ENCODE measurements at regions not wholly inside any gene's neighbourhood (a gene's known extent, or its start where the extent isn't known, plus 50 kb on each side); places are given as distances from the start of the nearest gene placed in this dataset.

DNA sequence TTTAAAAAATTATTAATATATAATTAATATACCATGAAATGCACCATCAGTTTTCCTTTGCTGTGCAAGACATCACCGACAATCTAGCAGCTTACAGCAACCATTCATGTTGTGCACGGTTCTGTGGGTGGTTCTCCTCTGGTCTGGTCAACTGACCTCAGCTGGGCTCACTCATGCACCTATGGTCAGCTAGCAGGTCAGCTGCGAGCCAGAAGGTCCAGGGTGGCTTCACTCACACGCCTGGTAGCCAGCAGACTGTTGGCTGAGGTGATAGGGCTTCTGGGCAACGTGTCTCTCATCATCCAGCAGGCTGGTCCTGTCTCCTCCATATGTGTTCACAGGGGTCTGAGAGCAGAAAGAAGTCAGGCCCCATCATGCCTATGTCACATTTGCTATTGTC is 210.4 kb downstream of the KIF26A start:
- H3K27ac ChIP-seq (ENCODE audit: low read depth in 1 of 2, low read length in 2 of 2): no peak overlapping the region
- 76% methylated on average over 5 of the region's 5 CpGs for WGBS
- H3K27me3 ChIP-seq (ENCODE audit: control insufficient read depth in 4 of 4, insufficient read depth in 4 of 4, low read length in 3 of 4): peaks cover 0 to 6% (median 0%) of the 10 kb centered on the region in 4 donors
- TF ChIP-seq HNF4A (conservative IDR thresholded peaks at IDR 0.05): no peak
- TF ChIP-seq JUND (IDR thresholded peaks at IDR 0.05): no peak
- TF ChIP-seq SP1 (IDR thresholded peaks at IDR 0.05): no peak
- TF ChIP-seq, protein P1, sequence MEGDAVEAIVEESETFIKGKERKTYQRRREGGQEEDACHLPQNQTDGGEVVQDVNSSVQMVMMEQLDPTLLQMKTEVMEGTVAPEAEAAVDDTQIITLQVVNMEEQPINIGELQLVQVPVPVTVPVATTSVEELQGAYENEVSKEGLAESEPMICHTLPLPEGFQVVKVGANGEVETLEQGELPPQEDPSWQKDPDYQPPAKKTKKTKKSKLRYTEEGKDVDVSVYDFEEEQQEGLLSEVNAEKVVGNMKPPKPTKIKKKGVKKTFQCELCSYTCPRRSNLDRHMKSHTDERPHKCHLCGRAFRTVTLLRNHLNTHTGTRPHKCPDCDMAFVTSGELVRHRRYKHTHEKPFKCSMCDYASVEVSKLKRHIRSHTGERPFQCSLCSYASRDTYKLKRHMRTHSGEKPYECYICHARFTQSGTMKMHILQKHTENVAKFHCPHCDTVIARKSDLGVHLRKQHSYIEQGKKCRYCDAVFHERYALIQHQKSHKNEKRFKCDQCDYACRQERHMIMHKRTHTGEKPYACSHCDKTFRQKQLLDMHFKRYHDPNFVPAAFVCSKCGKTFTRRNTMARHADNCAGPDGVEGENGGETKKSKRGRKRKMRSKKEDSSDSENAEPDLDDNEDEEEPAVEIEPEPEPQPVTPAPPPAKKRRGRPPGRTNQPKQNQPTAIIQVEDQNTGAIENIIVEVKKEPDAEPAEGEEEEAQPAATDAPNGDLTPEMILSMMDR (IDR thresholded peaks at IDR 0.05; ENCODE audit: low read depth, low read length, missing input control): no peak
- no peak for TF ChIP-seq GABPA (IDR thresholded peaks at IDR 0.05 in 1 of 2, conservative IDR thresholded peaks at IDR 0.05 in 1 of 2)
- TF ChIP-seq FOXA1 (IDR thresholded peaks at IDR 0.05): no peak
- no peak for TF ChIP-seq ATF3 (IDR thresholded peaks at IDR 0.05)
- TF ChIP-seq, protein P2, sequence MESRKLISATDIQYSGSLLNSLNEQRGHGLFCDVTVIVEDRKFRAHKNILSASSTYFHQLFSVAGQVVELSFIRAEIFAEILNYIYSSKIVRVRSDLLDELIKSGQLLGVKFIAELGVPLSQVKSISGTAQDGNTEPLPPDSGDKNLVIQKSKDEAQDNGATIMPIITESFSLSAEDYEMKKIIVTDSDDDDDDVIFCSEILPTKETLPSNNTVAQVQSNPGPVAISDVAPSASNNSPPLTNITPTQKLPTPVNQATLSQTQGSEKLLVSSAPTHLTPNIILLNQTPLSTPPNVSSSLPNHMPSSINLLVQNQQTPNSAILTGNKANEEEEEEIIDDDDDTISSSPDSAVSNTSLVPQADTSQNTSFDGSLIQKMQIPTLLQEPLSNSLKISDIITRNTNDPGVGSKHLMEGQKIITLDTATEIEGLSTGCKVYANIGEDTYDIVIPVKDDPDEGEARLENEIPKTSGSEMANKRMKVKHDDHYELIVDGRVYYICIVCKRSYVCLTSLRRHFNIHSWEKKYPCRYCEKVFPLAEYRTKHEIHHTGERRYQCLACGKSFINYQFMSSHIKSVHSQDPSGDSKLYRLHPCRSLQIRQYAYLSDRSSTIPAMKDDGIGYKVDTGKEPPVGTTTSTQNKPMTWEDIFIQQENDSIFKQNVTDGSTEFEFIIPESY (IDR thresholded peaks at IDR 0.05): no peak
- TF ChIP-seq RXRA (IDR thresholded peaks at IDR 0.05): no peak
- no peak for TF ChIP-seq NR2F2 (IDR thresholded peaks at IDR 0.05)
- TF ChIP-seq YY1 (IDR thresholded peaks at IDR 0.05): no peak
- TF ChIP-seq MAX (IDR thresholded peaks at IDR 0.05): no peak
- no peak for TF ChIP-seq RAD21 (IDR thresholded peaks at IDR 0.05)
- no peak for TF ChIP-seq EGR1 (IDR thresholded peaks at IDR 0.05; ENCODE audit: low read depth in 2 of 2)
- TF ChIP-seq HNF4G (IDR thresholded peaks at IDR 0.05): no peak
- TF ChIP-seq, protein P3, sequence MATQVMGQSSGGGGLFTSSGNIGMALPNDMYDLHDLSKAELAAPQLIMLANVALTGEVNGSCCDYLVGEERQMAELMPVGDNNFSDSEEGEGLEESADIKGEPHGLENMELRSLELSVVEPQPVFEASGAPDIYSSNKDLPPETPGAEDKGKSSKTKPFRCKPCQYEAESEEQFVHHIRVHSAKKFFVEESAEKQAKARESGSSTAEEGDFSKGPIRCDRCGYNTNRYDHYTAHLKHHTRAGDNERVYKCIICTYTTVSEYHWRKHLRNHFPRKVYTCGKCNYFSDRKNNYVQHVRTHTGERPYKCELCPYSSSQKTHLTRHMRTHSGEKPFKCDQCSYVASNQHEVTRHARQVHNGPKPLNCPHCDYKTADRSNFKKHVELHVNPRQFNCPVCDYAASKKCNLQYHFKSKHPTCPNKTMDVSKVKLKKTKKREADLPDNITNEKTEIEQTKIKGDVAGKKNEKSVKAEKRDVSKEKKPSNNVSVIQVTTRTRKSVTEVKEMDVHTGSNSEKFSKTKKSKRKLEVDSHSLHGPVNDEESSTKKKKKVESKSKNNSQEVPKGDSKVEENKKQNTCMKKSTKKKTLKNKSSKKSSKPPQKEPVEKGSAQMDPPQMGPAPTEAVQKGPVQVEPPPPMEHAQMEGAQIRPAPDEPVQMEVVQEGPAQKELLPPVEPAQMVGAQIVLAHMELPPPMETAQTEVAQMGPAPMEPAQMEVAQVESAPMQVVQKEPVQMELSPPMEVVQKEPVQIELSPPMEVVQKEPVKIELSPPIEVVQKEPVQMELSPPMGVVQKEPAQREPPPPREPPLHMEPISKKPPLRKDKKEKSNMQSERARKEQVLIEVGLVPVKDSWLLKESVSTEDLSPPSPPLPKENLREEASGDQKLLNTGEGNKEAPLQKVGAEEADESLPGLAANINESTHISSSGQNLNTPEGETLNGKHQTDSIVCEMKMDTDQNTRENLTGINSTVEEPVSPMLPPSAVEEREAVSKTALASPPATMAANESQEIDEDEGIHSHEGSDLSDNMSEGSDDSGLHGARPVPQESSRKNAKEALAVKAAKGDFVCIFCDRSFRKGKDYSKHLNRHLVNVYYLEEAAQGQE (IDR thresholded peaks at IDR 0.05): no peak
- TF ChIP-seq TAF1 (conservative IDR thresholded peaks at IDR 0.05): no peak
- no peak for TF ChIP-seq FOXA2 (IDR thresholded peaks at IDR 0.05)
- no peak overlapping the region for H3K9ac ChIP-seq (ENCODE audit: low read depth in 1 of 2, low read length in 2 of 2)
- DNase-seq (ENCODE audit: low spot score): no peak
- no peaks in the 10 kb centered on the region for H3K36me3 ChIP-seq (ENCODE audit: control insufficient read depth in 4 of 4, insufficient read depth in 3 of 4, low read depth in 1 of 4, low read length in 3 of 4)
- no peak overlapping the region for H3K4me3 ChIP-seq (ENCODE audit: low read depth in 1 of 3, low read length in 3 of 3)
- H3K4me1 ChIP-seq (ENCODE audit: control insufficient read depth in 4 of 4, insufficient read depth in 4 of 4, low read length in 3 of 4): no peaks in the 10 kb centered on the region
- no peaks in the 10 kb centered on the region for H3K9me3 ChIP-seq (ENCODE audit: control insufficient read depth in 4 of 4, low read length in 3 of 4)
